Glutamatergic neuron (in vitro differentiated cells): ENCODE measurements at regions not wholly inside any gene's neighbourhood (a gene's known extent, or its start where the extent isn't known, plus 50 kb on each side); places are given as distances from the start of the nearest gene placed in this dataset.

Experiments
- DNase-seq: peaks from one replicate; pipeline ENCODE4 v3.0.0; 2022
- H3K27ac Mint-ChIP-seq: one replicate; pipeline ENCODE4 v1.8.0; 2020; ENCODE audit warnings: mild to moderate bottlenecking, mixed read lengths, inconsistent platforms; ENCODE audit not compliant: unreplicated experiment
- H3K27me3 Mint-ChIP-seq: one replicate; pipeline ENCODE4 v1.8.0; 2020; ENCODE audit warnings: mild to moderate bottlenecking, moderate library complexity, mixed read lengths, inconsistent platforms; ENCODE audit not compliant: unreplicated experiment
- H3K36me3 Mint-ChIP-seq: one replicate; pipeline ENCODE4 v1.8.0; 2020; ENCODE audit warnings: mild to moderate bottlenecking, mixed read lengths, inconsistent platforms; ENCODE audit not compliant: unreplicated experiment
- H3K4me1 Mint-ChIP-seq: one replicate; pipeline ENCODE4 v1.8.0; 2020; ENCODE audit warnings: mild to moderate bottlenecking, low read depth, mixed read lengths, inconsistent platforms; ENCODE audit not compliant: unreplicated experiment
- H3K4me3 Mint-ChIP-seq: one replicate; pipeline ENCODE4 v1.8.0; 2020; ENCODE audit warnings: mild to moderate bottlenecking, mixed read lengths, inconsistent platforms; ENCODE audit not compliant: unreplicated experiment
- H3K9me3 Mint-ChIP-seq: one replicate; pipeline ENCODE4 v1.8.0; 2020; ENCODE audit warnings: mild to moderate bottlenecking, moderate library complexity, mixed read lengths, inconsistent platforms; ENCODE audit not compliant: unreplicated experiment
- TF ChIP-seq, protein P1 (sequence below): fragments of 200-600 bp; sonication (generic); IDR thresholded peaks from one replicate; pipeline ENCODE4 v1.5.0; 2021; ENCODE audit not compliant: partially characterized antibody, unreplicated experiment

DNA sequence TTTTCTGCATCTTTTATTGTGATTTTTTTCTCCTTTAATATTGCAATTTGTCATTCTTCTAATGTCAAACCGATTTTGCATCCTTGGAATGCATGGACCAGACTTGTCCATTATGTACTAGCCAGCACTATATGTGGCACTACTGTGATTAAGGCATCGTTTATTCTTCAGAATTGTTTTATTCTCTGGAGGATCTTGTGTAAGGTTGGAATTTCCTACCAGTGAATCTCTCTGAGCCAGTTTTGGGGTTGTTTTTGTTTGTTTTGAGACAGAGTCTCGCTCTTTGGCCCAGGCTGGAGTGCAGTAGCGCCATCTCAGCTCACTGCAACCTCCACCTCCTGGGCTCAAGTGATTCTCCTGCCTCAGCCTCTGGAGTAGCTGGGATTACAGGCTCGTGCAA is 58.5 kb downstream of the IGLL5 start:
- Mint-ChIP-seq H3K27ac (no peak overlapping the region), H3K4me1 (peaks cover 3% of the 10 kb centered on the region), H3K36me3 (no peaks in the 10 kb centered on the region), H3K27me3 (peaks cover 2% of the 10 kb centered on the region), H3K9me3 (no peaks in the 10 kb centered on the region), H3K4me3 (no peak overlapping the region)
- no peak for DNase-seq
- TF ChIP-seq, protein P1, sequence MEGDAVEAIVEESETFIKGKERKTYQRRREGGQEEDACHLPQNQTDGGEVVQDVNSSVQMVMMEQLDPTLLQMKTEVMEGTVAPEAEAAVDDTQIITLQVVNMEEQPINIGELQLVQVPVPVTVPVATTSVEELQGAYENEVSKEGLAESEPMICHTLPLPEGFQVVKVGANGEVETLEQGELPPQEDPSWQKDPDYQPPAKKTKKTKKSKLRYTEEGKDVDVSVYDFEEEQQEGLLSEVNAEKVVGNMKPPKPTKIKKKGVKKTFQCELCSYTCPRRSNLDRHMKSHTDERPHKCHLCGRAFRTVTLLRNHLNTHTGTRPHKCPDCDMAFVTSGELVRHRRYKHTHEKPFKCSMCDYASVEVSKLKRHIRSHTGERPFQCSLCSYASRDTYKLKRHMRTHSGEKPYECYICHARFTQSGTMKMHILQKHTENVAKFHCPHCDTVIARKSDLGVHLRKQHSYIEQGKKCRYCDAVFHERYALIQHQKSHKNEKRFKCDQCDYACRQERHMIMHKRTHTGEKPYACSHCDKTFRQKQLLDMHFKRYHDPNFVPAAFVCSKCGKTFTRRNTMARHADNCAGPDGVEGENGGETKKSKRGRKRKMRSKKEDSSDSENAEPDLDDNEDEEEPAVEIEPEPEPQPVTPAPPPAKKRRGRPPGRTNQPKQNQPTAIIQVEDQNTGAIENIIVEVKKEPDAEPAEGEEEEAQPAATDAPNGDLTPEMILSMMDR: no peak

DNA sequence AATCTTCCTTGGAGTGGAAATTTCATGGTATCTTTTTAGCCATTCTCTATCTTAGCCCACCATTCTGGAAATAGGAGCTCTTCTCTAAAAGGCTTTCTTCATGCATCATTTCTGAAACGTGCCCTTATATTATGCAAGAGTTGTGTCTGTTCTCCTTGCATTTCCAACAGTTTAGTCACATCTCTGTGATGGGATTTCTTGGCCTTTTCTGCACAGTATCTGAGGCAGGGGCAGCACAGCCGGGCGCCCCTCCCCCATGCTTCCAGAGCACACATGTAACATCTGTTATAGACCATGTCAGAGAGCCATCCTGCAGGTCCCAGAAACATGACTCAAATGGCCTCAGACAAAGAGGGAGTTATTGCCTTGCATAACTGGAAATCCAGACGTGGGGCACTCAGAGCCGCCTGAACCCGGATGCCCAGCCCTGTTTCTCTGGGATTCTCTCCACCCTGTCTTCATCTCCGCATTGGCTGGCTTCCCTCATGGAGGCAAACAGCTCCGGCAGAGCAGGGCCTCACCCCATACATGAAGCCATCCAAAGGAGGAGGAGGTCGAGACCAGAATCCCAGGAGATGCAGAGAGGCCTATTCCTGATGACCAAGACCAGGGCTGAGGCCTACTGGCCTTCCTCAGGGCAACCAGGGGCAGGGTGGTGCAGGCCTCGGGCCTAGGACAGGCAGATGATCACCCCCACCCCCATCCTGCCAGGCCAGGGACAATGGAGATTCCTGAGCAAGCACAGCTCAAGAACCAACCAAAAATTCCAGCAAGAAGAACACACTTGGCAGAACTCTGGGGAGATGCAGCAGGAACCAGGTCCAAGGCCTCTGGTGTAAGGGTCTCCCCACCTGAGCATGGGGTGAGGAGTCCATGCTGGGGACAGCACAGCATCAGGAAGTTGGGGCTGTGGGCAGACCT is 61.3 kb downstream of the IGLL5 start:
- H3K36me3 Mint-ChIP-seq: no peaks in the 10 kb centered on the region
- no peak for DNase-seq
- H3K4me1 Mint-ChIP-seq: peaks cover 6% of the 10 kb centered on the region
- H3K27ac Mint-ChIP-seq: no peak overlapping the region
- H3K4me3 Mint-ChIP-seq: no peak overlapping the region
- H3K27me3 Mint-ChIP-seq: peaks cover 5% of the 10 kb centered on the region
- TF ChIP-seq, protein P1: no peak
- H3K9me3 Mint-ChIP-seq: peaks cover 3% of the 10 kb centered on the region

DNA sequence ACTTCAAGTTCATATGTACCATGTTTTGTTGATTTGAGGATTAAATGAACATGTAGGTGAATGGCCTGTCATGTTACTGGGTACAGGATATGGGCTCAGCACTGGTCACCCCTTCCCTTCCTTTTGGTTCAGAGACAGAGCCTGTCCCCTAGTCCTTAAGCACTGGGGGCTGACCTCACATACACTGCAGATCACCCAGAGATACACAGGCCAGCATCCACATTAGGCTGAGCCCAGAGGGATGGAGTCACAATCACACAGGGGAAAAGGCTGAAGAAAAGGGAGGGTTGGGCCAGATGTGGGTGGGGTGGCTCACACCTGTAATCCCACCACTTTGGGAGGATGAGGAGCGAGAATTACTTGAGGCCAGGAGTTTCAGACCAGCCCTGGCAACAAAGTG is 62.3 kb downstream of the IGLL5 start:
- Mint-ChIP-seq H3K4me3 (no peak overlapping the region), H3K27me3 (peaks cover 5% of the 10 kb centered on the region), H3K9me3 (peaks cover 4% of the 10 kb centered on the region), H3K4me1 (peaks cover 8% of the 10 kb centered on the region), H3K36me3 (no peaks in the 10 kb centered on the region), H3K27ac (no peak overlapping the region)
- no peak for DNase-seq
- TF ChIP-seq, protein P1: no peak

GRCh38 chr22:22951035-22951434 is 63.4 kb downstream of the IGLL5 start:
- H3K27me3 Mint-ChIP-seq: peaks cover 5% of the 10 kb centered on the region
- peaks cover 4% of the 10 kb centered on the region for H3K9me3 Mint-ChIP-seq
- H3K27ac Mint-ChIP-seq: no peak overlapping the region
- DNase-seq: no peak
- TF ChIP-seq, protein P1: no peak
- peaks cover 8% of the 10 kb centered on the region for H3K4me1 Mint-ChIP-seq
- no peaks in the 10 kb centered on the region for H3K36me3 Mint-ChIP-seq
- H3K4me3 Mint-ChIP-seq: no peak overlapping the region
